ENCODE measurements at regions not wholly inside any gene's neighbourhood (a gene's known extent, or its start where the extent isn't known, plus 50 kb on each side); places are given as distances from the start of the nearest gene placed in this dataset.

GRCh38 chr1:68890736-68891135 lies 393.9 kb upstream of the DEPDC1 start:
- TF ChIP-seq FOXM1 (IDR thresholded peaks at IDR 0.05; ENCODE audit: borderline replicate concordance) (no peak), NFRKB (IDR thresholded peaks at IDR 0.05) (no peak), SP1 (IDR thresholded peaks at IDR 0.05) (no peak), LEF1 (IDR thresholded peaks at IDR 0.05; ENCODE audit: borderline replicate concordance) (no peak), L3MBTL2 (conservative IDR thresholded peaks at IDR 0.05) (no peak), FOXA1 (IDR thresholded peaks at IDR 0.05) (no peak), TARDBP (IDR thresholded peaks at IDR 0.05) (no peak), ARNT (IDR thresholded peaks at IDR 0.05) (no peak), BHLHE40 (IDR thresholded peaks at IDR 0.05; ENCODE audit: borderline replicate concordance) (no peak), ZNF384 (IDR thresholded peaks at IDR 0.05) (no peak), CTBP1 (IDR thresholded peaks at IDR 0.05; ENCODE audit: borderline replicate concordance) (no peak), FOXK2 (IDR thresholded peaks at IDR 0.05) (no peak), ELF4 (IDR thresholded peaks at IDR 0.05) (no peak)

All from HEK293T (cell line).